A549 (cell line): ENCODE measurements at regions not wholly inside any gene's neighbourhood (a gene's known extent, or its start where the extent isn't known, plus 50 kb on each side); places are given as distances from the start of the nearest gene placed in this dataset.

Source experiments
- ATAC-seq, 2 experiments: fragments of 200-7000 bp in 1 of 2; fragments of >200 bp in 1 of 2; cut with Nextera tagmentation in 1 of 2; cut with Tn5 transposase in 1 of 2; 3 replicates each; pipeline versions ENCODE4 v1.8.0 to v1.9.1; 2018 to 2020; ENCODE audit warnings: mild to moderate bottlenecking in 1 of 2, moderate library complexity in 1 of 2
- CTCF ChIA-PET: fragments of 300-600 bp; sonication (Branson Sonifier 250); formaldehyde crosslinking; extraction: SDS; loops from one replicate; lab custom pipeline; 2021; ENCODE audit warnings: antibody characterized with exemption, inconsistent platforms; lab: Yijun Ruan, JAX
- POLR2A ChIA-PET: fragments of 350-600 bp; formaldehyde crosslinking; extraction: SDS; loops from one replicate; lab custom pipeline; 2021; ENCODE audit warnings: antibody characterized with exemption, inconsistent platforms; lab: Yijun Ruan, JAX
- DNase-seq, 2 experiments: peaks; one replicate each; pipeline versions ENCODE4 v3.0.0 to v3.0.0-alpha.2; 2011 to 2016; ENCODE audit warnings: low read depth in 1 of 2, low spot score in 1 of 2
- FAIRE-seq: peaks from 2 replicates; lab custom pipeline; 2011; peaks lifted over from hg19 to GRCh38; lab: Jason Lieb, UNC
- H3K27ac ChIP-seq, 2 experiments: fragments of >200 bp; sonication (Bioruptor Twin); formaldehyde crosslinking; 3 replicates each; pipeline ENCODE4 v1.5.1; 2016 to 2017
- H3K4me1 ChIP-seq: fragments of >200 bp; sonication (Bioruptor Twin); formaldehyde crosslinking; 3 replicates; pipeline ENCODE4 v1.6.1; 2016
- H3K4me2 ChIP-seq: fragments of >200 bp; sonication (Bioruptor Twin); formaldehyde crosslinking; 3 replicates; pipeline ENCODE4 v1.6.1; 2016
- H3K4me3 ChIP-seq: fragments of >200 bp; sonication (Bioruptor Twin); formaldehyde crosslinking; 3 replicates; pipeline ENCODE4 v1.5.1; 2016
- H3K9me3 ChIP-seq: fragments of >200 bp; sonication (Bioruptor Twin); formaldehyde crosslinking; 3 replicates; pipeline ENCODE4 v1.6.1; 2016
- BHLHE40 ChIP-seq: IDR thresholded peaks from 2 replicates; pipeline ENCODE4 v1.6.1; 2012; ENCODE audit warnings: low read depth, low read length, inconsistent platforms
- CBX2 ChIP-seq: fragments of 200-600 bp; sonication (generic); IDR thresholded peaks from 2 replicates; pipeline ENCODE4 v1.6.1; 2016; ENCODE audit warnings: low read depth, mild to moderate bottlenecking, borderline replicate concordance
- CBX8 ChIP-seq: fragments of 200-600 bp; sonication (generic); IDR thresholded peaks from 2 replicates; pipeline ENCODE4 v1.6.1; 2016
- CEBPB ChIP-seq, 2 experiments: fragments of >200 bp in 1 of 2; sonication (Bioruptor Twin) in 1 of 2; formaldehyde crosslinking in 1 of 2; IDR thresholded peaks; 2 replicates each; pipeline ENCODE4 v1.6.1; 2012 to 2016
- CHD2 ChIP-seq: fragments of 150-350 bp; IDR thresholded peaks from 2 replicates; pipeline ENCODE4 v1.6.1; 2014; ENCODE audit warnings: low read length; ENCODE audit not compliant: partially characterized antibody
- CHD4 ChIP-seq: fragments of 200-600 bp; sonication (generic); IDR thresholded peaks from 2 replicates; pipeline ENCODE4 v1.6.1; 2016; ENCODE audit warnings: antibody characterized with exemption, mild to moderate bottlenecking, borderline replicate concordance
- E2F6 ChIP-seq: IDR thresholded peaks from 2 replicates; pipeline ENCODE4 v1.6.1; 2012; ENCODE audit warnings: low read depth, borderline replicate concordance
- EHF ChIP-seq: fragments of 250-450 bp; sonication (Bioruptor Pico); IDR thresholded peaks from 2 replicates; pipeline ENCODE4 v1.5.0; 2020; ENCODE audit warnings: mild to moderate bottlenecking
- FOSL2 ChIP-seq, 2 experiments: fragments of 450-650 bp in 1 of 2; fragments of >200 bp in 1 of 2; sonication (Bioruptor Twin) in 1 of 2; formaldehyde crosslinking; IDR thresholded peaks; 2 replicates each; pipeline versions ENCODE4 v1.5.0 to v1.6.1; 2016 to 2020; ENCODE audit warnings: mild to moderate bottlenecking in 1 of 2, moderate library complexity in 1 of 2
- HOXA7 ChIP-seq: fragments of 250-450 bp; sonication (Bioruptor Pico); IDR thresholded peaks from 2 replicates; pipeline ENCODE4 v1.5.0; 2020; ENCODE audit warnings: mild to moderate bottlenecking, moderate library complexity
- HOXB13 ChIP-seq: fragments of 250-450 bp; sonication (Bioruptor Pico); IDR thresholded peaks from 2 replicates; pipeline ENCODE4 v1.5.0; 2020; ENCODE audit warnings: low read depth, mild to moderate bottlenecking, moderate library complexity
- JUN ChIP-seq, 2 experiments: fragments of >200 bp; sonication (Bioruptor Twin); formaldehyde crosslinking; IDR thresholded peaks; 2 replicates in 1 of 2; 3 replicates in 1 of 2; pipeline ENCODE4 v1.6.1; 2016 to 2017
- KDM5A ChIP-seq: fragments of 200-600 bp; sonication (generic); IDR thresholded peaks from 2 replicates; pipeline ENCODE4 v1.6.1; 2016; ENCODE audit warnings: antibody characterized with exemption, mild to moderate bottlenecking
- POLR2A ChIP-seq: IDR thresholded peaks from 2 replicates; pipeline ENCODE4 v1.6.1; 2012; ENCODE audit warnings: mild to moderate bottlenecking, low read length
- POLR2AphosphoS2 ChIP-seq: conservative IDR thresholded peaks from 2 replicates; pipeline ENCODE4 v1.6.1; 2012; ENCODE audit warnings: low read length, improper control_type of control experiment, inconsistent platforms
- RAD21 ChIP-seq, 2 experiments: fragments of >200 bp in 1 of 2; sonication (Bioruptor Twin) in 1 of 2; formaldehyde crosslinking in 1 of 2; IDR thresholded peaks in 1 of 2; conservative IDR thresholded peaks in 1 of 2; 2 replicates in 1 of 2; 3 replicates in 1 of 2; pipeline ENCODE4 v1.6.1; 2012 to 2018; ENCODE audit warnings: inconsistent platforms in 1 of 2
- RARB ChIP-seq: fragments of 250-450 bp; sonication (Bioruptor Pico); IDR thresholded peaks from 2 replicates; pipeline ENCODE4 v1.8.0; 2021; ENCODE audit warnings: mild to moderate bottlenecking, moderate library complexity
- RNF2 ChIP-seq: fragments of 200-600 bp; sonication (generic); IDR thresholded peaks from 2 replicates; pipeline ENCODE4 v1.6.1; 2016; ENCODE audit warnings: low read depth, mild to moderate bottlenecking, antibody characterized with exemption, moderate library complexity, borderline replicate concordance
- SMC3 ChIP-seq: fragments of >200 bp; sonication (Bioruptor Twin); formaldehyde crosslinking; IDR thresholded peaks from 3 replicates; pipeline ENCODE4 v1.6.1; 2018; ENCODE audit warnings: inconsistent platforms
- SREBF2 ChIP-seq: fragments of 450-650 bp; IDR thresholded peaks from 2 replicates; pipeline ENCODE4 v1.6.1; 2014; ENCODE audit warnings: mild to moderate bottlenecking, moderate library complexity
- TFCP2L1 ChIP-seq: fragments of 250-450 bp; sonication (Bioruptor Pico); IDR thresholded peaks from 2 replicates; pipeline ENCODE4 v1.5.0; 2021; ENCODE audit warnings: mild to moderate bottlenecking
- TP53 ChIP-seq: fragments of 250-450 bp; sonication (Bioruptor Pico); IDR thresholded peaks from 2 replicates; pipeline ENCODE4 v1.5.0; 2021; ENCODE audit warnings: mild to moderate bottlenecking, moderate library complexity
- USF2 ChIP-seq: fragments of 450-650 bp; IDR thresholded peaks from 2 replicates; pipeline ENCODE4 v1.6.1; 2014; ENCODE audit warnings: antibody characterized with exemption
- ZFP36 ChIP-seq: fragments of 450-650 bp; IDR thresholded peaks from 2 replicates; pipeline ENCODE4 v1.6.1; 2014; ENCODE audit warnings: borderline replicate concordance; ENCODE audit not compliant: partially characterized antibody
- ZSCAN20 ChIP-seq: fragments of 250-450 bp; sonication (Bioruptor Pico); IDR thresholded peaks from 2 replicates; pipeline ENCODE4 v1.8.0; 2022; ENCODE audit warnings: mild to moderate bottlenecking, moderate library complexity
- WGBS: methylation state at CpG from one replicate; pipeline ENCODE4 v1.1.6; 2017; ENCODE audit errors: missing lambda C conversion rate; 5-methylcytosine and 5-hydroxymethylcytosine counted together
- TF ChIP-seq, protein P1 (sequence below): fragments of 150-350 bp; IDR thresholded peaks from 2 replicates; pipeline ENCODE4 v1.6.1; 2014; ENCODE audit warnings: low read depth, mild to moderate bottlenecking, low read length

DNA sequence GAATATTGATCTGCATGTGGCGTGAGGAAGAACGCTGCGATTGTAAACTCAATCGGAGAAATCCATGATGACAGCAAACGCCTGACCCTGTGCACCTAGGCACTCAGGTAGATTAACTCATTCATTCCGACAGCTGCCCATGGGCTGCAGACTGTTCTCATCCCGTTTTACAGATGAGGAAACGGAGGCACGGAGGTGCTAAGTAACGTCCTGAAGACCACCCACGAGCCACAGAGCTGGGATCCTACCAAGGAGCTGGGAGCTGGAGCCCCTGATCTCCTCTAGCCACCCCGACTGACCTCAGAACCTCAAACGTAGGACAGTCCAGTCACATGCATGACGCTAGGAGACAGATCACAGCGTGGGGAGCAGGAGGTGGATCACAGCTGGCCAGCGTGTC lies 1092.7 kb downstream of the BRD1 start:
- POLR2A ChIA-PET, result no interaction called here
- no peaks in the 10 kb centered on the region for H3K9me3 ChIP-seq

DNA sequence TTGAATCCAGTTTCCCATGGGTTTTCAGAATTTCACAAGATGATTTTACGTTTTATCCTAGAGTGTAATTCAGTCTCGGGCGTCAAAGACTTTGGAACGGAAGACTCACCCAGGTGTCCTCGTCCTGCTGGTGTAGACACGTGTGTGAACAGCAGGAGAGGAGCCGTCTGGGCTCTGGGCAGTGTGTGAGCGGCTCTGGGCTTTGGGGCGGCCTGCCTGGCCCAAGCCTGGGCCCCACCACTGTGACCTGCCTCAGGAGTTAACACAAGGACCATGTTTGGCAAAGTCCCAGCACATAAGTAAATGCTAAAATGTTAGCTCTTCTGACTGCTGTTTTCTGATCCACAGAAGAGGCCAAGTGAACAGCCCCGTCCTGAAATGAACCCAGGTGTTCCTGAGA lies 1093.3 kb downstream of the BRD1 start:
- no peak overlapping the region for H3K27ac ChIP-seq
- POLR2A ChIA-PET, result no interaction called here
- H3K4me2 ChIP-seq, result no peak overlapping the region
- H3K9me3 ChIP-seq, result no peaks in the 10 kb centered on the region
- TF ChIP-seq CBX8, result no peak
- TF ChIP-seq HOXA7 (CRISPR knock-in tag), result no peak
- TF ChIP-seq ZSCAN20 (CRISPR knock-in tag), result no peak
- TF ChIP-seq TFCP2L1, result no peak
- no peak for TF ChIP-seq SREBF2
- no peak for TF ChIP-seq HOXB13
- TF ChIP-seq RARB (CRISPR knock-in tag), result no peak
- TF ChIP-seq KDM5A, result no peak
- TF ChIP-seq BHLHE40, result no peak
- TF ChIP-seq RNF2, result no peak
- no peak for TF ChIP-seq CEBPB (IDR thresholded peaks at IDR 0.05)
- no peak for TF ChIP-seq EHF
- TF ChIP-seq E2F6, result no peak
- CTCF ChIA-PET, result no interaction called here
- 87% methylated on average over 10 of the region's 10 CpGs for WGBS
- ATAC-seq, result no peak
- peaks cover 7% of the 10 kb centered on the region; the same call in 1 of the 3 replicates for H3K4me1 ChIP-seq
- no peak overlapping the region for H3K4me3 ChIP-seq
- DNase-seq, result no peak
- no peak for FAIRE-seq

More for the DNA sequence above, 1092.7 kb downstream of the BRD1 start:
- Histone ChIP-seq H3K4me1 (peaks cover 7% of the 10 kb centered on the region; the same call in 1 of the 3 replicates), H3K4me2 (0 out of 3 replicates have a peak overlapping the region, but pooled peaks have one; percentile 19), H3K27ac (peak overlapping the region; percentile 39 to 44; a peak in 3 of 6 replicates), H3K4me3 (no peak overlapping the region)
- 71% methylated on average over 16 of the region's 16 CpGs for WGBS
- DNase-seq, result no peak
- TF ChIP-seq POLR2A, result no peak
- TF ChIP-seq SMC3, result no peak
- no peak for TF ChIP-seq TP53
- TF ChIP-seq, protein P1, sequence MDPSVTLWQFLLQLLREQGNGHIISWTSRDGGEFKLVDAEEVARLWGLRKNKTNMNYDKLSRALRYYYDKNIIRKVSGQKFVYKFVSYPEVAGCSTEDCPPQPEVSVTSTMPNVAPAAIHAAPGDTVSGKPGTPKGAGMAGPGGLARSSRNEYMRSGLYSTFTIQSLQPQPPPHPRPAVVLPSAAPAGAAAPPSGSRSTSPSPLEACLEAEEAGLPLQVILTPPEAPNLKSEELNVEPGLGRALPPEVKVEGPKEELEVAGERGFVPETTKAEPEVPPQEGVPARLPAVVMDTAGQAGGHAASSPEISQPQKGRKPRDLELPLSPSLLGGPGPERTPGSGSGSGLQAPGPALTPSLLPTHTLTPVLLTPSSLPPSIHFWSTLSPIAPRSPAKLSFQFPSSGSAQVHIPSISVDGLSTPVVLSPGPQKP, result no peak
- no peak for TF ChIP-seq HOXA7 (CRISPR knock-in tag)
- TF ChIP-seq RNF2, result no peak
- no peak for TF ChIP-seq FOSL2 (IDR thresholded peaks at IDR 0.05)
- TF ChIP-seq FOSL2 (CRISPR knock-in tag; IDR thresholded peaks at IDR 0.05), result no peak
- no peak for TF ChIP-seq POLR2AphosphoS2
- no peak for TF ChIP-seq USF2
- TF ChIP-seq JUN (IDR thresholded peaks at IDR 0.05), result no peak
- TF ChIP-seq RAD21 (conservative IDR thresholded peaks at IDR 0.05 in 1 of 2, IDR thresholded peaks at IDR 0.05 in 1 of 2), result no peak
- TF ChIP-seq SREBF2, result no peak
- no peak for TF ChIP-seq CHD2
- no peak for TF ChIP-seq CHD4
- no peak for TF ChIP-seq ZFP36
- TF ChIP-seq CEBPB (IDR thresholded peaks at IDR 0.05), result no peak
- no peak for TF ChIP-seq CBX2
- CTCF ChIA-PET, result no interaction called here
- no peak for FAIRE-seq
- ATAC-seq, result no peak
